MCF 10A (cell line): ENCODE measurements at regions not wholly inside any gene's neighbourhood (a gene's known extent, or its start where the extent isn't known, plus 50 kb on each side); places are given as distances from the start of the nearest gene placed in this dataset.
A peak's percentile ranks its signal among the peaks of the same experiment; 100 is the strongest.

Experiments
- BruUV-seq: library from RNA; stranded (reverse); fragments of 400-500 nt; replicated peaks from 2 replicates; lab custom pipeline; 2021; lab: Mats Ljungman, UMichigan
- CTCF ChIA-PET: fragments of 300-600 bp; sonication (Branson Sonifier 250); formaldehyde crosslinking; extraction: SDS; loops from one replicate; lab custom pipeline; 2021; ENCODE audit warnings: antibody characterized with exemption, inconsistent platforms; lab: Yijun Ruan, JAX
- POLR2A ChIA-PET: fragments of 300-600, 350-650 bp; sonication (Branson Sonifier 250); formaldehyde crosslinking; extraction: SDS; loops from one replicate; lab custom pipeline; 2020; ENCODE audit warnings: antibody characterized with exemption, inconsistent platforms; lab: Yijun Ruan, JAX
- DNase-seq: peaks from one replicate; pipeline ENCODE4 v3.0.0-alpha.2; 2018; ENCODE audit not compliant: unreplicated experiment
- H3K27ac Mint-ChIP-seq: one replicate; pipeline ENCODE4 v1.8.0; 2022; ENCODE audit warnings: mild to moderate bottlenecking, low read depth, mixed read lengths; ENCODE audit not compliant: unreplicated experiment
- H3K27me3 Mint-ChIP-seq: one replicate; pipeline ENCODE4 v1.8.0; 2022; ENCODE audit warnings: mixed read lengths; ENCODE audit not compliant: insufficient read depth, unreplicated experiment
- H3K36me3 Mint-ChIP-seq: one replicate; pipeline ENCODE4 v1.8.0; 2022; ENCODE audit warnings: mild to moderate bottlenecking, moderate library complexity, mixed read lengths; ENCODE audit not compliant: insufficient read depth, unreplicated experiment
- H3K4me1 Mint-ChIP-seq: one replicate; pipeline ENCODE4 v1.8.0; 2022; ENCODE audit warnings: mixed read lengths; ENCODE audit not compliant: insufficient read depth, unreplicated experiment
- H3K4me3 Mint-ChIP-seq: one replicate; pipeline ENCODE4 v1.8.0; 2022; ENCODE audit warnings: mild to moderate bottlenecking, moderate library complexity, mixed read lengths; ENCODE audit not compliant: unreplicated experiment
- H3K9me3 Mint-ChIP-seq: one replicate; pipeline ENCODE4 v1.8.0; 2022; ENCODE audit warnings: mixed read lengths; ENCODE audit not compliant: unreplicated experiment
- intact Hi-C: fragments of 100-400 bp; cut with micrococcal nuclease; formaldehyde crosslinking; loops from 2 replicates; pipeline ENCODE4 v1.14.1; 2022
- TF ChIP-seq, protein P1 (sequence below): fragments of 200-600 bp; IDR thresholded peaks from one replicate; pipeline ENCODE4 v1.8.0; 2022; ENCODE audit warnings: antibody characterized with exemption, mild to moderate bottlenecking; ENCODE audit not compliant: unreplicated experiment

DNA sequence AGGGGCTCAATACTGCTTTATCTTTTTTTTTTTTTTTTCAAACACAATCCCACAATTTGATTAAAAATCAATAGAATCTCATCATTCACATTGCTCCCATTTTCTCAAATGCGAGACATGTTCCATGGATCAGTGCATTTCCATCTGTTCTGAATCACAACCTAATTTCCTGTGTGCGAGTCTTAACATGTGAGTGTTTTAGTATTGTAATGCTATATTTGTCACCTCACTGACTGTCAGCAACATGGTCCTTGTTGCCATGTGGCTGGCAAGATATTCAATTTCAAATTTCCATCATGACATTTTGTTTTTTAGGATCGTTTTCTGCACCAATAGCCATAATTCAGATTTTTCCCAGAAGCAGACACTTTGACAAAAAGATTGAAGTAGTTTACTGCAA, 233.2 kb upstream of the PRDM9 start:
- H3K36me3 Mint-ChIP-seq: no peaks in the 10 kb centered on the region
- intact Hi-C loops: no loop called here
- no peak overlapping the region for H3K4me3 Mint-ChIP-seq
- no peak for DNase-seq
- CTCF ChIA-PET: no interaction called here
- H3K27me3 Mint-ChIP-seq: no peaks in the 10 kb centered on the region
- no TSS peak for BruUV-seq
- H3K27ac Mint-ChIP-seq: no peak overlapping the region
- no peaks in the 10 kb centered on the region for H3K4me1 Mint-ChIP-seq
- TF ChIP-seq, protein P1, sequence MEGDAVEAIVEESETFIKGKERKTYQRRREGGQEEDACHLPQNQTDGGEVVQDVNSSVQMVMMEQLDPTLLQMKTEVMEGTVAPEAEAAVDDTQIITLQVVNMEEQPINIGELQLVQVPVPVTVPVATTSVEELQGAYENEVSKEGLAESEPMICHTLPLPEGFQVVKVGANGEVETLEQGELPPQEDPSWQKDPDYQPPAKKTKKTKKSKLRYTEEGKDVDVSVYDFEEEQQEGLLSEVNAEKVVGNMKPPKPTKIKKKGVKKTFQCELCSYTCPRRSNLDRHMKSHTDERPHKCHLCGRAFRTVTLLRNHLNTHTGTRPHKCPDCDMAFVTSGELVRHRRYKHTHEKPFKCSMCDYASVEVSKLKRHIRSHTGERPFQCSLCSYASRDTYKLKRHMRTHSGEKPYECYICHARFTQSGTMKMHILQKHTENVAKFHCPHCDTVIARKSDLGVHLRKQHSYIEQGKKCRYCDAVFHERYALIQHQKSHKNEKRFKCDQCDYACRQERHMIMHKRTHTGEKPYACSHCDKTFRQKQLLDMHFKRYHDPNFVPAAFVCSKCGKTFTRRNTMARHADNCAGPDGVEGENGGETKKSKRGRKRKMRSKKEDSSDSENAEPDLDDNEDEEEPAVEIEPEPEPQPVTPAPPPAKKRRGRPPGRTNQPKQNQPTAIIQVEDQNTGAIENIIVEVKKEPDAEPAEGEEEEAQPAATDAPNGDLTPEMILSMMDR: no peak
- POLR2A ChIA-PET: no interaction called here
- H3K9me3 Mint-ChIP-seq: no peaks in the 10 kb centered on the region

DNA sequence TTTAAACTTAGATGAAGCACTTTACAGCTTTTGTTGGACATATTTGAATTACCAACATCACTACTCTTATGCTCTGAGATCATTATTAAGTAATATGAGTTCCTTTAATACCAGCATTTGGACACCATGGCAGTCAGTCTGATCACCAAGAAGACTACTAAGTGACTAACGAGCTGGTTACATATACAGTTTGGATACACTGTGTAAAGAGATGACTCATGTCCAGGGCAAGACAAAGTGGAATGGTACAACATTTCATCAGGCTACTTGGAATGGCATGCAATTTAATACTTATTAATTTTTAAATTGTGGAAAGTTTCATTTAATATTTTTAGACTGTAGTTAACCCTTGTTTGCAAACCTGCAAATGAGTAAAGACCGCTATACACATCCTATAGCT, 237.4 kb upstream of the PRDM9 start:
- TF ChIP-seq, protein P1: no peak
- Mint-ChIP-seq H3K4me1 (no peaks in the 10 kb centered on the region), H3K27ac (no peak overlapping the region), H3K36me3 (no peaks in the 10 kb centered on the region), H3K4me3 (no peak overlapping the region), H3K27me3 (no peaks in the 10 kb centered on the region), H3K9me3 (no peaks in the 10 kb centered on the region)
- ChIA-PET CTCF (interaction anchor here (2.4 kb wide), 1 partner anchor 61 kb away, joined by 8 read pairs; no protein-coding TSS in a partner anchor), POLR2A (interaction anchor here (0.7 kb wide), 1 partner anchor 175 kb away, joined by 3 read pairs; no protein-coding TSS in a partner anchor)
- DNase-seq: peak; percentile 60
- no TSS peak for BruUV-seq
- intact Hi-C loops: no loop called here

DNA sequence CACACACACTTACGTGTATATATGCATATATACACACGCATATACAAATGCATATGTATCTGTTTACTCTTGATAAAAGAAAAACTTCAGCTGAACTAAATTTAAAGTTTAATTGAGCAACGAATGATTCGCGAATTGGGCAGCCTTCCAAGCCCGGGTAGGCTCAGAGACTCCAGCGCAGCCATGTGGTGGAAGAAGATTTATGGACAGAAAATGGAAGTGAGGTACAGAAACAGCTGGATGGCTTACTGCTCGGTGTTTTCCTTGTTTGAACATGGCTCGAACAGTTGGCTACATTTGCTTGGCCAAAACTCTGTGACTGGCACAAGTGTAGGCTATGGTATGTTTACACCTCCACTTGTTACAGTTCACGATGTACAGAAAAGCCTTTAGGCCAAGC, 239.3 kb upstream of the PRDM9 start:
- DNase-seq: peak; percentile 5
- Mint-ChIP-seq H3K9me3 (no peaks in the 10 kb centered on the region), H3K27me3 (no peaks in the 10 kb centered on the region), H3K27ac (no peak overlapping the region), H3K36me3 (no peaks in the 10 kb centered on the region), H3K4me3 (no peak overlapping the region), H3K4me1 (no peaks in the 10 kb centered on the region)
- TF ChIP-seq, protein P1: no peak
- POLR2A ChIA-PET: no interaction called here
- no TSS peak for BruUV-seq
- intact Hi-C loops: no loop called here
- CTCF ChIA-PET: interaction anchor here (1.0 to 2.4 kb wide), 2 partner anchors 10 to 59 kb away, joined by 3 to 8 read pairs; no protein-coding TSS in a partner anchor

DNA sequence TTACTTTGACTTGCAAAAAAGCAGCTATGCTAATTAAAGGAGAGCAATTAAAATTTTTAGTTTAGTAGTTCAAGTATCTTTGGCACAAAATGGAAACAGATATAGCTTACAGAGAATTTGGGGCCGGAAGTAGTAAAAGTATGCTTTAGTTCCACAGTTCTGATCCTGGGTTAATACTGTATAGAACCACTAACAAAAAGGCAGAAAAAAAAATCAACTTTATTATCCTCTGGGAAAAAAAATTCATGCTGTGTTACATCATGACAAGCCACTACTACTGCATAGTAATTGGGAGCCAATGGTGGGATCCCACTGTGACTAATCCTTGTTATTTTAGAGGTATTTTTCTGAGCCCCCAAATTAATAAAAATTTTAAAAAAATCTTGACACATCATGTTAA, 246.8 kb upstream of the PRDM9 start:
- no peak for DNase-seq
- CTCF ChIA-PET: no interaction called here
- POLR2A ChIA-PET: no interaction called here

More for the DNA sequence above, 246.8 kb upstream of the PRDM9 start:
- H3K4me1 Mint-ChIP-seq: no peaks in the 10 kb centered on the region
- intact Hi-C loops: no loop called here
- TF ChIP-seq, protein P1: no peak
- no TSS peak for BruUV-seq
- no peaks in the 10 kb centered on the region for H3K27me3 Mint-ChIP-seq
- no peaks in the 10 kb centered on the region for H3K36me3 Mint-ChIP-seq
- H3K4me3 Mint-ChIP-seq: no peak overlapping the region
- no peaks in the 10 kb centered on the region for H3K9me3 Mint-ChIP-seq
- no peak overlapping the region for H3K27ac Mint-ChIP-seq
